WTC11 (cell line): ENCODE measurements at regions not wholly inside any gene's neighbourhood (a gene's known extent, or its start where the extent isn't known, plus 50 kb on each side); places are given as distances from the start of the nearest gene placed in this dataset.

Source experiments
- ATAC-seq: fragments of 200-7000 bp; cut with Tn5 transposase; 2 replicates; pipeline ENCODE4 v1.10.0; 2021; ENCODE audit warnings: mild to moderate bottlenecking, moderate library complexity
- CTCF ChIA-PET: fragments of 300-600 bp; sonication (Branson Sonifier 250); formaldehyde crosslinking; loops from one replicate; lab custom pipeline; 2021; ENCODE audit warnings: antibody characterized with exemption; lab: Charles Lee
- POLR2A ChIA-PET: fragments of 350-600 bp; sonication (Branson Sonifier 250); formaldehyde crosslinking; loops from one replicate; lab custom pipeline; 2021; ENCODE audit warnings: antibody characterized with exemption; lab: Charles Lee
- DNase-seq: peaks from one replicate; pipeline ENCODE4 v3.0.0; 2021; ENCODE audit warnings: low spot score
- H3K27ac Mint-ChIP-seq: 2 replicates; pipeline ENCODE4 v1.8.0; 2021; ENCODE audit warnings: mixed read lengths
- H3K27me3 Mint-ChIP-seq: 2 replicates; pipeline ENCODE4 v1.8.0; 2021; ENCODE audit warnings: low read depth, mild to moderate bottlenecking, moderate library complexity, mixed read lengths
- H3K36me3 Mint-ChIP-seq: 2 replicates; pipeline ENCODE4 v1.8.0; 2021; ENCODE audit warnings: mixed read lengths
- H3K4me1 Mint-ChIP-seq: 2 replicates; pipeline ENCODE4 v1.8.0; 2022; ENCODE audit warnings: mixed read lengths
- H3K4me3 Mint-ChIP-seq: 2 replicates; pipeline ENCODE4 v1.8.0; 2021; ENCODE audit warnings: mild to moderate bottlenecking, moderate library complexity, mixed read lengths
- H3K9me3 Mint-ChIP-seq: 2 replicates; pipeline ENCODE4 v1.8.0; 2021; ENCODE audit warnings: mixed read lengths
- ATF3 ChIP-seq: sonication (generic); formaldehyde crosslinking; conservative IDR thresholded peaks from 2 replicates; pipeline ENCODE4 v1.8.1; 2022; ENCODE audit warnings: mild to moderate bottlenecking, missing genetic modification reagents
- CREB1 ChIP-seq: sonication (generic); formaldehyde crosslinking; IDR thresholded peaks from 2 replicates; pipeline ENCODE4 v1.8.0; 2023; ENCODE audit warnings: mild to moderate bottlenecking, missing genetic modification reagents
- CREM ChIP-seq: sonication (generic); formaldehyde crosslinking; IDR thresholded peaks from 2 replicates; pipeline ENCODE4 v1.8.1; 2022; ENCODE audit warnings: mild to moderate bottlenecking, missing genetic modification reagents, moderate library complexity
- E2F4 ChIP-seq: sonication (generic); formaldehyde crosslinking; IDR thresholded peaks from 2 replicates; pipeline ENCODE4 v1.8.1; 2022; ENCODE audit warnings: low read depth, mild to moderate bottlenecking, moderate library complexity, missing genetic modification reagents, borderline replicate concordance
- E2F5 ChIP-seq: sonication (generic); formaldehyde crosslinking; IDR thresholded peaks from 2 replicates; pipeline ENCODE4 v1.8.1; 2022; ENCODE audit warnings: mild to moderate bottlenecking, moderate library complexity, missing genetic modification reagents
- ERG ChIP-seq: fragments of 250-450 bp; sonication (Bioruptor Pico); IDR thresholded peaks from 2 replicates; pipeline ENCODE4 v1.8.0; 2021; ENCODE audit warnings: mild to moderate bottlenecking
- FOXJ3 ChIP-seq: sonication (generic); formaldehyde crosslinking; IDR thresholded peaks from 2 replicates; pipeline ENCODE4 v1.9.0; 2021; ENCODE audit warnings: missing genetic modification reagents, mild to moderate bottlenecking, borderline replicate concordance
- FOXP1 ChIP-seq: sonication (generic); formaldehyde crosslinking; IDR thresholded peaks from 2 replicates; pipeline ENCODE4 v1.8.0; 2022; ENCODE audit warnings: missing genetic modification reagents, mild to moderate bottlenecking, moderate library complexity, borderline replicate concordance
- HMGXB4 ChIP-seq: sonication (generic); formaldehyde crosslinking; IDR thresholded peaks from 2 replicates; pipeline ENCODE4 v1.8.1; 2023; ENCODE audit warnings: mild to moderate bottlenecking, moderate library complexity, missing genetic modification reagents
- IRF1 ChIP-seq: sonication (generic); formaldehyde crosslinking; IDR thresholded peaks from 2 replicates; pipeline ENCODE4 v1.8.0; 2023; ENCODE audit warnings: missing genetic modification reagents
- MLX ChIP-seq: sonication (generic); formaldehyde crosslinking; IDR thresholded peaks from 2 replicates; pipeline ENCODE4 v1.8.1; 2023; ENCODE audit warnings: mild to moderate bottlenecking, missing genetic modification reagents, moderate library complexity
- MXD4 ChIP-seq: fragments of 250-450 bp; sonication (Bioruptor Pico); IDR thresholded peaks from 2 replicates; pipeline ENCODE4 v1.8.0; 2021; ENCODE audit warnings: mild to moderate bottlenecking, moderate library complexity, borderline replicate concordance
- MYBL2 ChIP-seq: sonication (generic); formaldehyde crosslinking; IDR thresholded peaks from 2 replicates; pipeline ENCODE4 v1.8.1; 2023; ENCODE audit warnings: mild to moderate bottlenecking, moderate library complexity, missing genetic modification reagents
- NFYB ChIP-seq: sonication (generic); formaldehyde crosslinking; conservative IDR thresholded peaks from 2 replicates; pipeline ENCODE4 v1.8.0; 2022; ENCODE audit warnings: low read depth, missing genetic modification reagents
- NR1H2 ChIP-seq: sonication (generic); formaldehyde crosslinking; IDR thresholded peaks from 2 replicates; pipeline ENCODE4 v1.9.0; 2021; ENCODE audit warnings: mild to moderate bottlenecking, moderate library complexity, missing genetic modification reagents
- NR2C2 ChIP-seq: sonication (generic); formaldehyde crosslinking; IDR thresholded peaks from 2 replicates; pipeline ENCODE4 v1.8.0; 2022; ENCODE audit warnings: mild to moderate bottlenecking, missing genetic modification reagents
- NR3C1 ChIP-seq: sonication (generic); formaldehyde crosslinking; conservative IDR thresholded peaks from 2 replicates; pipeline ENCODE4 v1.8.1; 2023; ENCODE audit warnings: low read depth, mild to moderate bottlenecking, missing genetic modification reagents
- PREB ChIP-seq: sonication (generic); formaldehyde crosslinking; IDR thresholded peaks from 2 replicates; pipeline ENCODE4 v1.8.1; 2022; ENCODE audit warnings: mild to moderate bottlenecking, missing genetic modification reagents, moderate library complexity, borderline replicate concordance
- PRRX2 ChIP-seq: fragments of 250-450 bp; sonication (Bioruptor Pico); IDR thresholded peaks from 2 replicates; pipeline ENCODE4 v1.8.0; 2021; ENCODE audit warnings: mild to moderate bottlenecking
- SP1 ChIP-seq: sonication (generic); formaldehyde crosslinking; conservative IDR thresholded peaks from 2 replicates; pipeline ENCODE4 v1.8.1; 2022; ENCODE audit warnings: missing genetic modification reagents
- TEAD4 ChIP-seq: sonication (generic); formaldehyde crosslinking; IDR thresholded peaks from 2 replicates; pipeline ENCODE4 v1.8.0; 2022; ENCODE audit warnings: mild to moderate bottlenecking, missing genetic modification reagents
- ZBTB21 ChIP-seq: sonication (generic); formaldehyde crosslinking; IDR thresholded peaks from 2 replicates; pipeline ENCODE4 v1.8.1; 2023; ENCODE audit warnings: mild to moderate bottlenecking, missing genetic modification reagents, borderline replicate concordance
- ZNF232 ChIP-seq: sonication (generic); formaldehyde crosslinking; IDR thresholded peaks from 2 replicates; pipeline ENCODE4 v1.8.0; 2022; ENCODE audit warnings: mild to moderate bottlenecking, missing genetic modification reagents

- Mint-ChIP-seq H3K27ac (no peak overlapping the region), H3K9me3 (peaks cover 12% of the 10 kb centered on the region), H3K4me3 (no peak overlapping the region), H3K36me3 (no peaks in the 10 kb centered on the region), H3K4me1 (no peaks in the 10 kb centered on the region)
- POLR2A ChIA-PET, result no interaction called here
- TF ChIP-seq MXD4 (no peak), ZNF232 (CRISPR knock-in tag) (no peak)
- TF ChIP-seq, all 79 proteins: peak for 0
- DNase-seq (no peak), ATAC-seq (no peak)
- CTCF ChIA-PET, result no interaction called here
- H3K27me3 Mint-ChIP-seq, result no peaks in the 10 kb centered on the region
These were observed 412.0 kb upstream of the ZEB2 start for GRCh38 chr2:144931960-144932359.

- no peak for TF ChIP-seq ERG (CRISPR knock-in tag)
- Mint-ChIP-seq H3K9me3 (peaks cover 13% of the 10 kb centered on the region), H3K4me1 (no peaks in the 10 kb centered on the region), H3K4me3 (no peak overlapping the region), H3K36me3 (no peaks in the 10 kb centered on the region), H3K27me3 (no peaks in the 10 kb centered on the region), H3K27ac (no peak overlapping the region)
- ChIA-PET POLR2A (no interaction called here), CTCF (no interaction called here)
- DNase-seq (no peak), ATAC-seq (no peak)
These were observed 411.6 kb upstream of the ZEB2 start for GRCh38 chr2:144931480-144931879.

- H3K4me1 Mint-ChIP-seq, result peaks cover 6% of the 10 kb centered on the region
- H3K27ac Mint-ChIP-seq, result no peak overlapping the region
- POLR2A ChIA-PET, result no interaction called here
- H3K27me3 Mint-ChIP-seq, result no peaks in the 10 kb centered on the region
- TF ChIP-seq SP1 (CRISPR knock-in tag) (no peak), PRRX2 (CRISPR knock-in tag) (no peak), CREM (no peak), MLX (CRISPR knock-in tag) (no peak), FOXJ3 (CRISPR knock-in tag) (no peak), TEAD4 (no peak), NR3C1 (CRISPR knock-in tag) (no peak), CREB1 (no peak), NFYB (CRISPR knock-in tag) (no peak), FOXP1 (CRISPR knock-in tag) (no peak), E2F5 (CRISPR knock-in tag) (no peak), ZBTB21 (CRISPR knock-in tag) (no peak), NR1H2 (no peak), E2F4 (no peak), IRF1 (CRISPR knock-in tag) (no peak), ATF3 (CRISPR knock-in tag) (no peak), MYBL2 (CRISPR knock-in tag) (no peak), PREB (CRISPR knock-in tag) (no peak), HMGXB4 (no peak), NR2C2 (no peak)
- peaks cover 24% of the 10 kb centered on the region for H3K9me3 Mint-ChIP-seq
- H3K4me3 Mint-ChIP-seq, result no peak overlapping the region
- DNase-seq (no peak), ATAC-seq (no peak)
- CTCF ChIA-PET, result no interaction called here
- H3K36me3 Mint-ChIP-seq, result no peaks in the 10 kb centered on the region; the same call in 1 of the 2 replicates
These were observed 407.5 kb upstream of the ZEB2 start for GRCh38 chr2:144927429-144927828.
